HepG2 (cell line): ENCODE measurements at regions not wholly inside any gene's neighbourhood (a gene's known extent, or its start where the extent isn't known, plus 50 kb on each side); places are given as distances from the start of the nearest gene placed in this dataset.

Experiments used
- ATAC-seq: fragments of 200-7000 bp; cut with Tn5 transposase; 3 replicates; pipeline ENCODE4 v1.9.1; 2020; ENCODE audit warnings: mild to moderate bottlenecking, moderate library complexity
- BruUV-seq: library from RNA; stranded (reverse); fragments of 400-500 nt; replicated peaks from 2 replicates; lab custom pipeline; 2021; lab: Mats Ljungman, UMichigan
- CTCF ChIA-PET: fragments of 300-600 bp; formaldehyde crosslinking; extraction: SDS; loops from one replicate; lab custom pipeline; 2021; ENCODE audit warnings: low total read pairs, inconsistent platforms, low intra/inter-chr PET ratio; lab: Yijun Ruan, JAX
- POLR2A ChIA-PET: fragments of 350-600 bp; sonication (Branson Sonifier 250); formaldehyde crosslinking; loops from one replicate; lab custom pipeline; 2020; ENCODE audit warnings: antibody characterized with exemption, inconsistent platforms; lab: Yijun Ruan, JAX
- DNase-seq: peaks from one replicate; pipeline ENCODE4 v3.0.0-alpha.2; 2015; ENCODE audit warnings: low spot score
- FAIRE-seq: peaks from 3 replicates; lab custom pipeline; 2011; peaks lifted over from hg19 to GRCh38; lab: Jason Lieb, UNC
- H2AFZ ChIP-seq: one replicate; pipeline ENCODE4 v1.6.1; 2011; ENCODE audit warnings: low read length, inconsistent platforms
- H3K27ac ChIP-seq: fragments of 300-600 bp; 3 replicates; pipeline ENCODE4 v1.8.0; 2011; ENCODE audit warnings: mixed run types, mild to moderate bottlenecking, mixed read lengths, low read length, inconsistent platforms; ENCODE audit not compliant: insufficient read depth; ENCODE audit errors: extremely low read length
- H3K27me3 ChIP-seq, 2 experiments: fragments of 200-600 bp in 1 of 2; 2 replicates in 1 of 2; 3 replicates in 1 of 2; pipeline versions ENCODE4 v1.6.0 to v1.8.0; 2011; ENCODE audit warnings: low read length in 2 of 2, mild to moderate bottlenecking in 2 of 2, moderate library complexity in 2 of 2, inconsistent platforms in 1 of 2; ENCODE audit not compliant: insufficient read depth in 2 of 2, control insufficient read depth in 1 of 2
- H3K36me3 ChIP-seq, 2 experiments: fragments of 200-600 bp in 1 of 2; replicated peaks in 1 of 2; 2 replicates in 1 of 2; 3 replicates in 1 of 2; pipeline versions ENCODE4 v1.5.1 to v1.8.0; 2011; ENCODE audit warnings: low read length in 2 of 2, inconsistent platforms in 1 of 2; ENCODE audit not compliant: insufficient read depth in 2 of 2, control insufficient read depth in 1 of 2
- H3K4me1 ChIP-seq: 2 replicates; pipeline ENCODE4 v1.5.1; 2012; ENCODE audit warnings: low read length, inconsistent platforms; ENCODE audit not compliant: insufficient read depth
- H3K4me2 ChIP-seq: 2 replicates; pipeline ENCODE4 v1.6.0; 2011; ENCODE audit warnings: low read depth, low read length, inconsistent platforms
- H3K4me3 ChIP-seq, 3 experiments: fragments of 200-600 bp in 1 of 3; sonication (generic), shearing (Covaris generic) in 1 of 3; replicated peaks in 1 of 3; 2 replicates each; pipeline ENCODE4 v1.5.1; 2011 to 2016; ENCODE audit warnings: low read length in 3 of 3, inconsistent platforms in 2 of 3, low read depth in 2 of 3, mild to moderate bottlenecking in 2 of 3, control low read depth in 1 of 3, mixed read lengths in 1 of 3; ENCODE audit not compliant: insufficient read depth in 1 of 3
- H3K79me2 ChIP-seq: one replicate; pipeline ENCODE4 v1.6.1; 2011; ENCODE audit warnings: low read length, inconsistent platforms; ENCODE audit not compliant: insufficient read depth
- H3K9ac ChIP-seq: 2 replicates; pipeline ENCODE4 v1.6.0; 2011; ENCODE audit warnings: mild to moderate bottlenecking, low read depth, low read length, inconsistent platforms; ENCODE audit not compliant: insufficient read depth
- H3K9me3 ChIP-seq: 2 replicates; pipeline ENCODE4 v1.5.1; 2012; ENCODE audit warnings: mild to moderate bottlenecking, low read length
- H4K20me1 ChIP-seq: 2 replicates; pipeline ENCODE4 v1.6.0; 2011; ENCODE audit warnings: inconsistent platforms, mild to moderate bottlenecking, low read length, moderate library complexity; ENCODE audit not compliant: insufficient read depth
- E2F2 ChIP-seq: sonication (generic); formaldehyde crosslinking; IDR thresholded peaks from 2 replicates; pipeline ENCODE4 v1.4.0; 2020; ENCODE audit warnings: missing genetic modification reagents, borderline replicate concordance
- JUNB ChIP-seq: sonication (generic); formaldehyde crosslinking; IDR thresholded peaks from 2 replicates; pipeline ENCODE4 v1.8.0; 2022; ENCODE audit warnings: missing genetic modification reagents, mild to moderate bottlenecking, borderline replicate concordance
- MATR3 ChIP-seq: sonication (generic); formaldehyde crosslinking; IDR thresholded peaks from 2 replicates; pipeline ENCODE4 v1.4.0; 2020; ENCODE audit warnings: missing genetic modification reagents
- MEIS2 ChIP-seq: sonication (generic); formaldehyde crosslinking; IDR thresholded peaks from 2 replicates; pipeline ENCODE4 v1.9.0; 2021; ENCODE audit warnings: mild to moderate bottlenecking, missing genetic modification reagents
- NCOA2 ChIP-seq: sonication (generic); formaldehyde crosslinking; IDR thresholded peaks from 2 replicates; pipeline ENCODE4 v1.8.0; 2022; ENCODE audit warnings: inconsistent platforms
- PHF21A ChIP-seq: sonication (generic); formaldehyde crosslinking; IDR thresholded peaks from 2 replicates; pipeline ENCODE4 v1.5.0; 2020; ENCODE audit warnings: mild to moderate bottlenecking, missing genetic modification reagents
- POGZ ChIP-seq: sonication (generic); formaldehyde crosslinking; IDR thresholded peaks from 2 replicates; pipeline ENCODE4 v1.4.0; 2020; ENCODE audit warnings: mild to moderate bottlenecking, missing genetic modification reagents
- SRSF9 ChIP-seq: fragments of 200-400 bp; formaldehyde crosslinking; IDR thresholded peaks from 2 replicates; pipeline ENCODE4 v1.6.1; 2018; ENCODE audit warnings: borderline replicate concordance, mild to moderate bottlenecking, low read depth, low read length; ENCODE audit not compliant: insufficient read depth, poor library complexity, severe bottlenecking
- THAP11 ChIP-seq: IDR thresholded peaks from 2 replicates; pipeline ENCODE4 v1.6.1; 2016; ENCODE audit warnings: missing biosample characterization, missing genetic modification reagents
- TP53 ChIP-seq: sonication (generic); formaldehyde crosslinking; conservative IDR thresholded peaks from 2 replicates; pipeline ENCODE4 v1.4.0; 2020; ENCODE audit warnings: missing genetic modification reagents
- ZNF251 ChIP-seq: sonication (generic); formaldehyde crosslinking; IDR thresholded peaks from 2 replicates; pipeline ENCODE4 v1.9.0; 2021; ENCODE audit warnings: mild to moderate bottlenecking, missing genetic modification reagents
- ZNF274 ChIP-seq: sonication (generic); formaldehyde crosslinking; IDR thresholded peaks from 2 replicates; pipeline ENCODE4 v1.5.1; 2020; ENCODE audit warnings: mild to moderate bottlenecking, missing genetic modification reagents
- ZNF33A ChIP-seq: sonication (generic); formaldehyde crosslinking; IDR thresholded peaks from 2 replicates; pipeline ENCODE4 v1.5.1; 2020; ENCODE audit warnings: missing genetic modification reagents, mild to moderate bottlenecking, moderate library complexity, borderline replicate concordance
- ZNF513 ChIP-seq: sonication (generic); formaldehyde crosslinking; conservative IDR thresholded peaks from 2 replicates; pipeline ENCODE4 v1.5.0; 2020; ENCODE audit warnings: missing genetic modification reagents
- ZNF556 ChIP-seq: sonication (generic); formaldehyde crosslinking; IDR thresholded peaks from 2 replicates; pipeline ENCODE4 v1.4.0; 2020; ENCODE audit warnings: mild to moderate bottlenecking, missing genetic modification reagents, borderline replicate concordance
- ZNF776 ChIP-seq: sonication (generic); formaldehyde crosslinking; IDR thresholded peaks from 2 replicates; pipeline ENCODE4 v1.4.0; 2020; ENCODE audit warnings: mild to moderate bottlenecking, missing genetic modification reagents
- WGBS: methylation state at CpG from one replicate; pipeline ENCODE4 v1.1.6; 2017; ENCODE audit warnings: low lambda C conversion rate; 5-methylcytosine and 5-hydroxymethylcytosine counted together
- in situ Hi-C: cut with HindIII; loops from 2 replicates; pipeline ENCODE4 v1.10.0; 2017; ENCODE audit warnings: low pct_unique_long_range_greater_than_20kb; ENCODE audit not compliant: extremely low pct_ligation_motif_present
- intact Hi-C: fragments of 100-400 bp; cut with micrococcal nuclease; formaldehyde crosslinking; loops from one replicate; pipeline ENCODE4 v1.10.0; 2022; ENCODE audit not compliant: unreplicated experiment

GRCh38 chr13:106178816-106179215 is 356.6 kb downstream of the EFNB2 start:
- ATAC-seq = no peak
- CTCF ChIA-PET = no interaction called here
- in situ Hi-C loops = no loop called here
- no peak overlapping the region for H3K4me2 ChIP-seq
- intact Hi-C loops = no loop called here
- no peak for TF ChIP-seq E2F2 (CRISPR knock-in tag)
- TF ChIP-seq ZNF33A (CRISPR knock-in tag) = no peak
- TF ChIP-seq MATR3 (CRISPR knock-in tag) = no peak
- TF ChIP-seq THAP11 = no peak
- no peak for TF ChIP-seq NCOA2
- TF ChIP-seq MEIS2 (CRISPR knock-in tag) = no peak
- TF ChIP-seq ZNF556 (CRISPR knock-in tag) = no peak
- TF ChIP-seq SRSF9 = no peak
- TF ChIP-seq PHF21A (CRISPR knock-in tag) = no peak
- no peak for TF ChIP-seq JUNB (CRISPR knock-in tag)
- no peak for TF ChIP-seq TP53 (CRISPR knock-in tag)
- no peak for TF ChIP-seq ZNF513 (CRISPR knock-in tag)
- no peak for TF ChIP-seq ZNF776 (CRISPR knock-in tag)
- TF ChIP-seq ZNF274 = no peak
- no peak for TF ChIP-seq ZNF251 (CRISPR knock-in tag)
- no peak for TF ChIP-seq POGZ
- H3K27me3 ChIP-seq = no peaks in the 10 kb centered on the region; a peak in 1 of 5 replicates
- WGBS = 19% methylated on average over 3 of the region's 3 CpGs
- H4K20me1 ChIP-seq = no peaks in the 10 kb centered on the region
- POLR2A ChIA-PET = no interaction called here
- H3K36me3 ChIP-seq = no peaks in the 10 kb centered on the region
- DNase-seq = no peak
- H2AFZ ChIP-seq = no peak overlapping the region
- H3K9ac ChIP-seq = no peak overlapping the region
- no peak overlapping the region for H3K27ac ChIP-seq
- no TSS peak for BruUV-seq
- no peaks in the 10 kb centered on the region for H3K4me1 ChIP-seq
- no peaks in the 10 kb centered on the region for H3K79me2 ChIP-seq
- H3K9me3 ChIP-seq = peaks cover 7% of the 10 kb centered on the region; the same call in 1 of the 2 replicates
- H3K4me3 ChIP-seq = no peak overlapping the region
- no peak for FAIRE-seq
